ENCODE measurements at regions not wholly inside any gene's neighbourhood (a gene's known extent, or its start where the extent isn't known, plus 50 kb on each side); places are given as distances from the start of the nearest gene placed in this dataset.

DNA sequence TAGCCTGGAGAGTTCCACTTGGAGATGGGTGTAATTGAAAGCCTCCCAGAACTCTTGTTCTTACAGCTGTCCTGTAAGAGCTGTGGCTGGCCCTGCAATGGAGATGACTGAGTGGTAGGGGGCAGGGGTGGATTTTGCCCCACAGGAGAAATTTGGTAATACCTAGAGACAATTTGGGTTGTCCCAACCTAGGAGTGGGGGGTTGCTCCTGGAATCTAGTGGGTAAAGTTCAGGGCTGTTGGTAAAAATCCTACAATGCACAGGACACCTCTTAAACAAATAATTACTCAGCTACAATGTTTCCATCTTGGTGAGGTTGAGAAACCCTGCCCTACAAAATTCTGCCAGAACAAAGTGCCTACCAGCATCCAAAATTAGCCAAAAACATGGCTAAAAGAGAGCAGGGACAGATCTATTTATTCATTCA lies 181.1 kb upstream of the SH3BP4 start:
- Histone ChIP-seq H3K27me3 (no peaks in the 10 kb centered on the region), H3K36me3 (no peaks in the 10 kb centered on the region), H3K9ac (ENCODE audit: low read depth in 2 of 2, low read length in 2 of 2) (no peak overlapping the region), H3K4me1 (no peaks in the 10 kb centered on the region), H3K27ac (no peak overlapping the region), H3K4me3 (no peak overlapping the region), H3K9me3 (no peaks in the 10 kb centered on the region)
- no peak for DNase-seq
- intact Hi-C loops (cut with DNase I), result no loop called here
- TF ChIP-seq, protein P1, sequence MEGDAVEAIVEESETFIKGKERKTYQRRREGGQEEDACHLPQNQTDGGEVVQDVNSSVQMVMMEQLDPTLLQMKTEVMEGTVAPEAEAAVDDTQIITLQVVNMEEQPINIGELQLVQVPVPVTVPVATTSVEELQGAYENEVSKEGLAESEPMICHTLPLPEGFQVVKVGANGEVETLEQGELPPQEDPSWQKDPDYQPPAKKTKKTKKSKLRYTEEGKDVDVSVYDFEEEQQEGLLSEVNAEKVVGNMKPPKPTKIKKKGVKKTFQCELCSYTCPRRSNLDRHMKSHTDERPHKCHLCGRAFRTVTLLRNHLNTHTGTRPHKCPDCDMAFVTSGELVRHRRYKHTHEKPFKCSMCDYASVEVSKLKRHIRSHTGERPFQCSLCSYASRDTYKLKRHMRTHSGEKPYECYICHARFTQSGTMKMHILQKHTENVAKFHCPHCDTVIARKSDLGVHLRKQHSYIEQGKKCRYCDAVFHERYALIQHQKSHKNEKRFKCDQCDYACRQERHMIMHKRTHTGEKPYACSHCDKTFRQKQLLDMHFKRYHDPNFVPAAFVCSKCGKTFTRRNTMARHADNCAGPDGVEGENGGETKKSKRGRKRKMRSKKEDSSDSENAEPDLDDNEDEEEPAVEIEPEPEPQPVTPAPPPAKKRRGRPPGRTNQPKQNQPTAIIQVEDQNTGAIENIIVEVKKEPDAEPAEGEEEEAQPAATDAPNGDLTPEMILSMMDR (IDR thresholded peaks at IDR 0.05), result no peak

DNA sequence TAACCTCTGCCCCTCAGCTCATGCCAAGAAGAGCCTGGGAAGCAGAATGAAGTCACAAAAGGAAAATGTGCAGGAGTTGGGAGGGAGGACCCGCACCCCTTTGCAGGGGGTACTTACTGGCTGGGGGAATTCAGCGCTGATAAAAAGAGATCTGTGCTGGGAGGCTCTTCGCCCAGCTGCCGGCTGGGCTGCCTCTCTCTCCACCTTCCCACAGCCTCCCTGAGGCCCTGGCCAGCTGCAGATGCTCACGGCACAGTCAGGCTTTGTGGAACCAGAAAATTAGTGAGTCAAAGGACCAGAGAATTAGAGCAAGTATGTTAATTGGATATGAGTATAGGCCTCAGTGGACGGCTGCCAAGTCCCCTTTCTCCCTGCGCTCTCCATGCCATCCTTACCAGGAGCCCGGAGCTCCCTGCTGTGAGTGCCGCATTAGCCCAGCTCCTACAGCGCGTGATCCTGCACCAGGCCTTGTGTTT lies 181.7 kb upstream of the SH3BP4 start:
- no peaks in the 10 kb centered on the region for H3K4me1 ChIP-seq
- no peaks in the 10 kb centered on the region for H3K9me3 ChIP-seq
- H3K4me3 ChIP-seq, result no peak overlapping the region
- no peaks in the 10 kb centered on the region for H3K27me3 ChIP-seq
- intact Hi-C loops (cut with DNase I), result no loop called here
- TF ChIP-seq, protein P1 (IDR thresholded peaks at IDR 0.05), result no peak
- no peak overlapping the region for H3K27ac ChIP-seq
- no peaks in the 10 kb centered on the region for H3K36me3 ChIP-seq
- no peak for DNase-seq
- H3K9ac ChIP-seq (ENCODE audit: low read depth in 2 of 2, low read length in 2 of 2), result no peak overlapping the region

DNA sequence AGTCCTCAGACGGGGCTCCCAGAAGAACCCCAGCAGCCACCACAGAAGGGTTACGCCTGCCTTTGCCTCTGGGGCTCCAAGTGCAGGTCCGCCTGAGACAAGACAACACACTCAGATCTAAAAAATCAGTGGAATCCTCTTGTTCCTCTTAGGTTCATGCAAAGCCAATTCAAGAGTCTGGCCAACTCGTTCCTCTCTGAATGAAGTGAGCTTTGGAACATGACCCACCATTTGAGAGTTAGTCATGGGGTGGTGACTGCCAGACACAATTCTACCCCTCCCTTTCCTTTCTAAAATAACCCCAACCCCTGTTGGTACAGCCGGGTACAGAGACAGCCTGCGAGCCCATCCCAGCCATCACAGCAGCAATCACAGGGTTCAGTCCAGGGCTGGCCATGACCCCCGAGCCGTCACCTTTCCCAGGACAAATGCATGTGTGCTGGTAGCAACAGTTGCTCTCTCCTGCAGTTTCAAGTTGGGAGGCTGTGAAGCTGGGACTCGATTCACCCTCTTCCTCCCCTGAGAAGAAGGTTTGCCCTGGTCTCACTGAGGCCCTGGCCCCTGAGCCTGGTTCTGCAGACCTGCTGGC lies 183.1 kb upstream of the SH3BP4 start:
- Histone ChIP-seq H3K27me3 (no peaks in the 10 kb centered on the region), H3K9ac (ENCODE audit: low read depth in 2 of 2, low read length in 2 of 2) (no peak overlapping the region), H3K4me1 (no peaks in the 10 kb centered on the region), H3K9me3 (no peaks in the 10 kb centered on the region), H3K27ac (no peak overlapping the region), H3K36me3 (no peaks in the 10 kb centered on the region), H3K4me3 (no peak overlapping the region)
- TF ChIP-seq, protein P1 (IDR thresholded peaks at IDR 0.05), result no peak
- no peak for DNase-seq
- intact Hi-C loops (cut with DNase I), result no loop called here

DNA sequence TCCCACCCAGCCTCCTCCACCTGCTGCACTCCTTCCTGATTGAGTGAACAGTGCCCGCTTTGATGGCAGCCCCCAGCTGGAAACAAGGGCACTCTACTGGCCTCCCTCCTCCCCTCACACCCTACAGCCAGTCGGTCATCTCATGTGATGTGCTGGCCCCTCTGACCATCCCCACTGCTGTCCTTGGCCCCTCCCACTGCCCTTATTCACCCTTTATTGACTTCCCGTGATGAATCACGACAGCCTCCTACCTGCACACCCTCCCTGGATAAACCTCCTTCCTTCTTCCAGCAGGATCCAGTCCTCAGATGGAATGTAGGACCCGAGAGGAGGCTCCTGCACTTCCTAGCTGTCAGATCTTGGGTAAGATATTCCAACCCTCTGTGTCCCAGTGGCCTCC lies 186.5 kb upstream of the SH3BP4 start:
- TF ChIP-seq, protein P1 (IDR thresholded peaks at IDR 0.05), result no peak
- Histone ChIP-seq H3K4me1 (no peaks in the 10 kb centered on the region), H3K4me3 (no peak overlapping the region), H3K36me3 (no peaks in the 10 kb centered on the region), H3K27me3 (no peaks in the 10 kb centered on the region), H3K27ac (no peak overlapping the region), H3K9me3 (no peaks in the 10 kb centered on the region), H3K9ac (ENCODE audit: low read depth in 2 of 2, low read length in 2 of 2) (no peak overlapping the region)
- intact Hi-C loops (cut with DNase I), result no loop called here
- no peak for DNase-seq

DNA sequence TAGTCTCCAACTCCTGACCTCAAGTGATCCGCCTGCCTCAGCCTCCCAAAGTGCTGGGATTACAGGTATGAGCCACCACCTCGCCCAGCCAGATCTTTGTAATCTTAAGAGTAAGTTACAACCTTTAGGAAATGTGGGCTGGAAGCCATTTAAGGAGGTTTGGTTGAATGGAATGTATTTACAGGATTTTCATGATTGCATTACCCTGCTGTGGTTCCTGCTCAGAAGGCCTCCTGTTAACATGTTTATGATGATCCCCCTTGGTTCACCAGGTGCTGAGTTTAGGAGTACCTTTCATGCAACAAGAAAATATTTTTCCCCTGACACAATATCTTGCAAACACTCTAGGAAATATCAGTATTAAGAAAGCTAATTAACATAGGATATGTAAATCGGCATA lies 187.4 kb upstream of the SH3BP4 start:
- TF ChIP-seq, protein P1 (IDR thresholded peaks at IDR 0.05), result no peak
- H3K4me1 ChIP-seq, result no peaks in the 10 kb centered on the region

More for the DNA sequence above, 187.4 kb upstream of the SH3BP4 start:
- intact Hi-C loops (cut with DNase I), result no loop called here
- no peaks in the 10 kb centered on the region for H3K36me3 ChIP-seq
- no peaks in the 10 kb centered on the region for H3K27me3 ChIP-seq
- no peak overlapping the region for H3K9ac ChIP-seq (ENCODE audit: low read depth in 2 of 2, low read length in 2 of 2)
- no peak overlapping the region for H3K27ac ChIP-seq
- no peak for DNase-seq
- no peak overlapping the region for H3K4me3 ChIP-seq
- no peaks in the 10 kb centered on the region for H3K9me3 ChIP-seq
